ENCODE measurements at regions not wholly inside any gene's neighbourhood (a gene's known extent, or its start where the extent isn't known, plus 50 kb on each side); places are given as distances from the start of the nearest gene placed in this dataset.

DNA sequence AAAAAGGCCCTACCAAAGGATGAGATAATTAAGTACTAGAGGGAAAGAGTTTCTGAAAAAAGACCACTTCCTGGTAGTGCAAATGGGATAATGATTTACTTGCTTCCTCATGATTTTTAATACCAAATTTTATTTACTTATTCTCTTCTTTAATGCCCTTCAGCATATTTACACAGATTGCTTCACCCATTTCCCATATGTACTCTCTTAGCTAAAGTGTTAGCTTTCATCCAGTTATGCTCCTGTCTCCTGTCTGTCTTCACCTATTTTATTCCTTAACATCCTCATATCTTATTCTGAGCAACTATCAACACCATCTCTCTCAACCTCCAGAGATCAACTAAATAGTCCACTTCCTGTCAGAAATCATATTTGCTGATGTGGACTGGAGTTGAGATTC lies 183.2 kb upstream of the HS3ST1 start (continued):
- TF ChIP-seq, protein P1, sequence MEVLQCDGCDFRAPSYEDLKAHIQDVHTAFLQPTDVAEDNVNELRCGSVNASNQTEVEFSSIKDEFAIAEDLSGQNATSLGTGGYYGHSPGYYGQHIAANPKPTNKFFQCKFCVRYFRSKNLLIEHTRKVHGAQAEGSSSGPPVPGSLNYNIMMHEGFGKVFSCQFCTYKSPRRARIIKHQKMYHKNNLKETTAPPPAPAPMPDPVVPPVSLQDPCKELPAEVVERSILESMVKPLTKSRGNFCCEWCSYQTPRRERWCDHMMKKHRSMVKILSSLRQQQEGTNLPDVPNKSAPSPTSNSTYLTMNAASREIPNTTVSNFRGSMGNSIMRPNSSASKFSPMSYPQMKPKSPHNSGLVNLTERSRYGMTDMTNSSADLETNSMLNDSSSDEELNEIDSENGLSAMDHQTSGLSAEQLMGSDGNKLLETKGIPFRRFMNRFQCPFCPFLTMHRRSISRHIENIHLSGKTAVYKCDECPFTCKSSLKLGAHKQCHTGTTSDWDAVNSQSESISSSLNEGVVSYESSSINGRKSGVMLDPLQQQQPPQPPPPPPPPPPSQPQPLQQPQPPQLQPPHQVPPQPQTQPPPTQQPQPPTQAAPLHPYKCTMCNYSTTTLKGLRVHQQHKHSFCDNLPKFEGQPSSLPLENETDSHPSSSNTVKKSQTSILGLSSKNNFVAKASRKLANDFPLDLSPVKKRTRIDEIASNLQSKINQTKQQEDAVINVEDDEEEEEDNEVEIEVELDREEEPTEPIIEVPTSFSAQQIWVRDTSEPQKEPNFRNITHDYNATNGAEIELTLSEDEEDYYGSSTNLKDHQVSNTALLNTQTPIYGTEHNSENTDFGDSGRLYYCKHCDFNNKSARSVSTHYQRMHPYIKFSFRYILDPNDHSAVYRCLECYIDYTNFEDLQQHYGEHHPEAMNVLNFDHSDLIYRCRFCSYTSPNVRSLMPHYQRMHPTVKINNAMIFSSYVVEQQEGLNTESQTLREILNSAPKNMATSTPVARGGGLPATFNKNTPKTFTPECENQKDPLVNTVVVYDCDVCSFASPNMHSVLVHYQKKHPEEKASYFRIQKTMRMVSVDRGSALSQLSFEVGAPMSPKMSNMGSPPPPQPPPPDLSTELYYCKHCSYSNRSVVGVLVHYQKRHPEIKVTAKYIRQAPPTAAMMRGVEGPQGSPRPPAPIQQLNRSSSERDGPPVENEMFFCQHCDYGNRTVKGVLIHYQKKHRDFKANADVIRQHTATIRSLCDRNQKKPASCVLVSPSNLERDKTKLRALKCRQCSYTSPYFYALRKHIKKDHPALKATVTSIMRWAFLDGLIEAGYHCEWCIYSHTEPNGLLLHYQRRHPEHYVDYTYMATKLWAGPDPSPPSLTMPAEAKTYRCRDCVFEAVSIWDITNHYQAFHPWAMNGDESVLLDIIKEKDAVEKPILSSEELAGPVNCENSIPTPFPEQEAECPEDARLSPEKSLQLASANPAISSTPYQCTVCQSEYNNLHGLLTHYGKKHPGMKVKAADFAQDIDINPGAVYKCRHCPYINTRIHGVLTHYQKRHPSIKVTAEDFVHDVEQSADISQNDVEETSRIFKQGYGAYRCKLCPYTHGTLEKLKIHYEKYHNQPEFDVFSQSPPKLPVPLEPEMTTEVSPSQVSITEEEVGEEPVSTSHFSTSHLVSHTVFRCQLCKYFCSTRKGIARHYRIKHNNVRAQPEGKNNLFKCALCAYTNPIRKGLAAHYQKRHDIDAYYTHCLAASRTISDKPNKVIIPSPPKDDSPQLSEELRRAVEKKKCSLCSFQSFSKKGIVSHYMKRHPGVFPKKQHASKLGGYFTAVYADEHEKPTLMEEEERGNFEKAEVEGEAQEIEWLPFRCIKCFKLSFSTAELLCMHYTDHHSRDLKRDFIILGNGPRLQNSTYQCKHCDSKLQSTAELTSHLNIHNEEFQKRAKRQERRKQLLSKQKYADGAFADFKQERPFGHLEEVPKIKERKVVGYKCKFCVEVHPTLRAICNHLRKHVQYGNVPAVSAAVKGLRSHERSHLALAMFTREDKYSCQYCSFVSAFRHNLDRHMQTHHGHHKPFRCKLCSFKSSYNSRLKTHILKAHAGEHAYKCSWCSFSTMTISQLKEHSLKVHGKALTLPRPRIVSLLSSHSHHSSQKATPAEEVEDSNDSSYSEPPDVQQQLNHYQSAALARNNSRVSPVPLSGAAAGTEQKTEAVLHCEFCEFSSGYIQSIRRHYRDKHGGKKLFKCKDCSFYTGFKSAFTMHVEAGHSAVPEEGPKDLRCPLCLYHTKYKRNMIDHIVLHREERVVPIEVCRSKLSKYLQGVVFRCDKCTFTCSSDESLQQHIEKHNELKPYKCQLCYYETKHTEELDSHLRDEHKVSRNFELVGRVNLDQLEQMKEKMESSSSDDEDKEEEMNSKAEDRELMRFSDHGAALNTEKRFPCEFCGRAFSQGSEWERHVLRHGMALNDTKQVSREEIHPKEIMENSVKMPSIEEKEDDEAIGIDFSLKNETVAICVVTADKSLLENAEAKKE (CRISPR knock-in tag; IDR thresholded peaks at IDR 0.05) = no peak
- no peak for TF ChIP-seq REST (IDR thresholded peaks at IDR 0.05; ENCODE audit: unreplicated experiment)

GRCh38 chr4:11609751-11610150 lies 181.1 kb upstream of the HS3ST1 start:
- Histone ChIP-seq H3K27ac (ENCODE audit: low read depth) (no peak overlapping the region), H3K4me3 (no peak overlapping the region), H3F3A (replicated peaks; ENCODE audit: low read depth) (no peaks in the 10 kb centered on the region), H2AFZ (no peak overlapping the region), H4K20me1 (replicated peaks; ENCODE audit: insufficient read depth) (no peaks in the 10 kb centered on the region), H3K36me3 (ENCODE audit: insufficient read depth) (no peaks in the 10 kb centered on the region), H3K9me2 (ENCODE audit: insufficient read depth) (no peaks in the 10 kb centered on the region), H3K27me3 (ENCODE audit: insufficient read depth) (no peaks in the 10 kb centered on the region), H3K4me2 (no peak overlapping the region), H3K4me1 (ENCODE audit: insufficient read depth) (no peaks in the 10 kb centered on the region; the same call in 1 of the 2 replicates), H3K79me2 (replicated peaks; ENCODE audit: insufficient read depth) (no peaks in the 10 kb centered on the region)
- Mint-ChIP-seq H3K4me1 (peaks cover 3% of the 10 kb centered on the region; the same call in 2 of the 3 replicates), H3K36me3 (ENCODE audit: low read depth) (no peaks in the 10 kb centered on the region), H3K4me3 (no peak overlapping the region), H3K9me3 (no peaks in the 10 kb centered on the region), H3K27ac (no peak overlapping the region), H3K27me3 (ENCODE audit: insufficient read depth, low read depth, poor library complexity) (no peaks in the 10 kb centered on the region)
- ATAC-seq = no peak
- DNase-seq (ENCODE audit: low spot score) = no peak
- no peak for TF ChIP-seq JUNB (IDR thresholded peaks at IDR 0.05; ENCODE audit: unreplicated experiment)
- no peak for TF ChIP-seq NANOG (IDR thresholded peaks at IDR 0.05; ENCODE audit: borderline replicate concordance)
- TF ChIP-seq STAT1 (IDR thresholded peaks at IDR 0.05; ENCODE audit: unreplicated experiment) = no peak
- TF ChIP-seq EZH2phosphoT487 (IDR thresholded peaks at IDR 0.05; ENCODE audit: unreplicated experiment) = no peak
- no peak for TF ChIP-seq ZNF114 (CRISPR knock-in tag; IDR thresholded peaks at IDR 0.05)
- no peak for TF ChIP-seq EZH2 (IDR thresholded peaks at IDR 0.05; ENCODE audit: low read depth, unreplicated experiment)
- no peak for TF ChIP-seq CTCF (conservative IDR thresholded peaks at IDR 0.05; ENCODE audit: low read depth in 2 of 2)
